Neural cell (in vitro differentiated cells): ENCODE measurements at regions not wholly inside any gene's neighbourhood (a gene's known extent, or its start where the extent isn't known, plus 50 kb on each side); places are given as distances from the start of the nearest gene placed in this dataset.

Experiments
- H2AFZ ChIP-seq: fragments of 200-600, 300-800 bp; sonication (generic), shearing (Covaris generic); 2 replicates; pipeline ENCODE4 v1.6.0; 2014; ENCODE audit warnings: low read depth, mild to moderate bottlenecking, antibody characterized with exemption, low read length, moderate library complexity
- H3F3A ChIP-seq: fragments of 200-600 bp; shearing (Covaris generic); 2 replicates; pipeline ENCODE4 v1.6.1; 2016; ENCODE audit warnings: mild to moderate bottlenecking, moderate library complexity, mixed read lengths, antibody characterized with exemption, low read length; ENCODE audit not compliant: insufficient read depth, poor library complexity, severe bottlenecking
- H3K27ac ChIP-seq: fragments of 200-600, 300-800 bp; sonication (generic), shearing (Covaris generic); 2 replicates; pipeline ENCODE4 v1.5.1; 2014; ENCODE audit warnings: mild to moderate bottlenecking, low read length, moderate library complexity
- H3K27me3 ChIP-seq: fragments of 300-800, 200-600 bp; sonication (generic), shearing (Covaris generic); 2 replicates; pipeline ENCODE4 v1.6.0; 2014; ENCODE audit warnings: mild to moderate bottlenecking, low read depth, low read length, moderate library complexity; ENCODE audit not compliant: insufficient read depth
- H3K36me3 ChIP-seq: fragments of 300-800, 200-600 bp; sonication (generic), shearing (Covaris generic); 2 replicates; pipeline ENCODE4 v1.5.1; 2014; ENCODE audit warnings: mild to moderate bottlenecking, antibody characterized with exemption, low read length, moderate library complexity; ENCODE audit not compliant: insufficient read depth
- H3K4me2 ChIP-seq: fragments of 300-800, 200-600 bp; sonication (generic), shearing (Covaris generic); 2 replicates; pipeline ENCODE4 v1.6.0; 2014; ENCODE audit warnings: mild to moderate bottlenecking, low read length
- H3K4me3 ChIP-seq: fragments of 300-800, 200-600 bp; sonication (generic), shearing (Covaris generic); 2 replicates; pipeline ENCODE4 v1.5.1; 2014; ENCODE audit warnings: mild to moderate bottlenecking, low read length, moderate library complexity
- H3K79me2 ChIP-seq: fragments of 200-600 bp; shearing (Covaris generic); replicated peaks from 2 replicates; pipeline ENCODE4 v1.6.0; 2014; ENCODE audit warnings: mild to moderate bottlenecking, low read length, moderate library complexity; ENCODE audit not compliant: insufficient read depth
- H3K9ac ChIP-seq: fragments of 300-800, 200-600 bp; sonication (generic), shearing (Covaris generic); 2 replicates; pipeline ENCODE4 v1.6.1; 2016; ENCODE audit warnings: mild to moderate bottlenecking, low read length, mixed read lengths
- H3K9me2 ChIP-seq: fragments of 200-600 bp; shearing (Covaris generic); 2 replicates; pipeline ENCODE4 v1.6.1; 2016; ENCODE audit warnings: mild to moderate bottlenecking, low read length, mixed read lengths; ENCODE audit not compliant: insufficient read depth
- H3K9me3 ChIP-seq: fragments of 200-600, 300-800 bp; sonication (generic), shearing (Covaris generic); 2 replicates; pipeline ENCODE4 v1.6.1; 2016; ENCODE audit warnings: mild to moderate bottlenecking, mixed run types, low read length, moderate library complexity, mixed read lengths
- H4K20me1 ChIP-seq: fragments of 200-600 bp; shearing (Covaris generic); 2 replicates; pipeline ENCODE4 v1.6.1; 2016; ENCODE audit warnings: mild to moderate bottlenecking, mixed run types; ENCODE audit not compliant: insufficient read depth
- CTCF ChIP-seq: fragments of 450-650 bp; IDR thresholded peaks from 2 replicates; pipeline ENCODE4 v1.5.1; 2014; ENCODE audit warnings: antibody characterized with exemption, mild to moderate bottlenecking, moderate library complexity; ENCODE audit not compliant: poor library complexity, severe bottlenecking
- EP300 ChIP-seq: fragments of 450-650 bp; conservative IDR thresholded peaks from 2 replicates; pipeline ENCODE4 v1.6.1; 2014; ENCODE audit warnings: antibody characterized with exemption, mild to moderate bottlenecking, moderate library complexity; ENCODE audit not compliant: poor library complexity, severe bottlenecking
- EZH2 ChIP-seq: fragments of 200-600, 300-800 bp; shearing (Covaris generic), sonication (generic); IDR thresholded peaks from 2 replicates; pipeline ENCODE4 v1.6.1; 2014; ENCODE audit warnings: antibody characterized with exemption, low read length, borderline replicate concordance, mild to moderate bottlenecking; ENCODE audit not compliant: insufficient read depth, poor library complexity, severe bottlenecking
- MXI1 ChIP-seq: fragments of 450-650 bp; conservative IDR thresholded peaks from 2 replicates; pipeline ENCODE4 v1.6.1; 2014; ENCODE audit warnings: antibody characterized with exemption, mild to moderate bottlenecking; ENCODE audit not compliant: poor library complexity, severe bottlenecking
- POLR2AphosphoS5 ChIP-seq: IDR thresholded peaks from 2 replicates; pipeline ENCODE4 v1.6.1; 2012
- RAD21 ChIP-seq: fragments of 450-650 bp; conservative IDR thresholded peaks from 2 replicates; pipeline ENCODE4 v1.6.1; 2014; ENCODE audit warnings: antibody characterized with exemption, mild to moderate bottlenecking, moderate library complexity
- REST ChIP-seq: IDR thresholded peaks from 2 replicates; pipeline ENCODE4 v1.6.1; 2012; ENCODE audit warnings: borderline replicate concordance
- SMC3 ChIP-seq: fragments of 450-650 bp; conservative IDR thresholded peaks from 2 replicates; pipeline ENCODE4 v1.6.1; 2014; ENCODE audit warnings: antibody characterized with exemption, mild to moderate bottlenecking, moderate library complexity; ENCODE audit not compliant: poor library complexity
- TAF1 ChIP-seq: IDR thresholded peaks from 2 replicates; pipeline ENCODE4 v1.6.1; 2012; ENCODE audit warnings: low read depth

DNA sequence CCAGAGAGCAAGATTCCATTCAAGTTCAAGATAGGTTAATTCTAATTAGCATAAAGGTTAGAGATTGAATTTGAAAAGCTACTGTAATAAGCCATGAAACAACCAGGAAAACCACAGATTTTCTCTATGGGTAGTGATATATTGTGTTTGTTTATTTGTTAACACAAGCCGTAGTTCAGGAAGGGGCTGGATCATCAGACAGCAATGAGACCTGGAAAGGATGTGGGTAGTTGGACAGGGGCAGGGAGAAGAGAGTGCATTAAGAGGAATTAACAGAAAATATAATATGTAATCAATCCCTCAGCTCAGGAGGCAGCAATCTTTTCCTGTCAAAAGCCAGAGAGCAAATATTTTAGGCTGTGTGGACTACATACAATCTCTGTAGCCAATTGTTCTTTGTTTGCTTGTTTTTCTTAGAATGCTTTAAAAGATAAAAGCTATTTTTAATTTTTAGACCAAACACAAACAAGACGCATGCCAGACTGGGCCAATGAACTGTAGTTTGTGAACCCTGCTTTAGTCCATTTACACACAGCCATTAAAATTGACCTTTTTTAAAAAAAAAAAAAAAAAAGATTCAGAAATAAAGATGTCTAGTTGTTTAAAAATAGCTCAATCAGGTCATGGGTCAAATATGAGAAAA lies 398.7 kb upstream of the MARCKS start:
- Histone ChIP-seq H3K79me2 (no peaks in the 10 kb centered on the region), H3F3A (no peaks in the 10 kb centered on the region), H4K20me1 (no peaks in the 10 kb centered on the region), H2AFZ (no peak overlapping the region), H3K36me3 (no peaks in the 10 kb centered on the region), H3K4me3 (no peak overlapping the region), H3K9me3 (no peaks in the 10 kb centered on the region), H3K4me2 (no peak overlapping the region), H3K27me3 (no peaks in the 10 kb centered on the region), H3K9me2 (no peaks in the 10 kb centered on the region), H3K9ac (no peak overlapping the region), H3K27ac (no peak overlapping the region)
- TF ChIP-seq SMC3: no peak

DNA sequence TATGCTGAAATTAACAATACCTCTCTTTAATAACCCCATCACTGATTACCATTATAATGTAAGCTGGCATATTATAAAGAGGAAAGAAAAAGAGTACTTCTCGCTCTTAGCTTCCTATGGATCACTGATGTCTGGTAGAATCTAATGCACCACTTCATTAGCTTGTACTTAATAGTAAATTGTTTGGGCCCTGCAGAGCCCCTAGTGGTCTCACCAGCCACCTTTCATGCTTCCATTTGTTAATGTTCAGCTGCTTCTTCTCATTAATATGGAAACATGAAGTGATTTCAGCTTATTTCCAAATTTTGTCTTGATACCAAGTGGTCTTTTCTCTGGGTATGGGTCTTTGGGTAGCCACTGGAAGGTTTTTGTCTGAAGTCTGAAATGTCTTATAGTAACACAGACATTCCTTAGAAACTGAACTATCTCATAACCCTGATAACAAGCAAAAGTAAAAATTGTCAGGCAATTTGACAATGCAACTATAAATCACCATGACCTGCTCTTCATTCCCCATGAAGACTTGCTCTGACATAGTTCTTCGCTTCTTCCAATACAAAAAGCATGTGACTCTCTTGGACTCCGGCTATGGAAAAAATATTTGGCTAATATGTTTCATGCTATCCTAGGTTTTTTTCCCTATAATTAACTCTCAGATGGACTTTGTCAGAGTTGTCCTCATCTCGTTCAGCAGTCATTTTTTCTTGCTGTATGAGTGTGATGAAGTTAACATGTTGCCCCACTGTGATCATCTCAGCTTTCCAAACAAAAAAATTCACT lies 395.8 kb upstream of the MARCKS start:
- H2AFZ ChIP-seq: no peak overlapping the region
- H3F3A ChIP-seq: no peaks in the 10 kb centered on the region
- H3K9ac ChIP-seq: no peak overlapping the region
- no peaks in the 10 kb centered on the region for H3K9me2 ChIP-seq
- no peak overlapping the region for H3K4me2 ChIP-seq
- H3K27ac ChIP-seq: no peak overlapping the region
- H3K36me3 ChIP-seq: no peaks in the 10 kb centered on the region
- no peaks in the 10 kb centered on the region for H3K79me2 ChIP-seq
- no peak overlapping the region for H3K4me3 ChIP-seq
- no peak for TF ChIP-seq EP300
- TF ChIP-seq MXI1: no peak
- TF ChIP-seq EZH2: no peak
- TF ChIP-seq SMC3: no peak
- no peak for TF ChIP-seq TAF1
- TF ChIP-seq RAD21: no peak
- TF ChIP-seq CTCF: no peak
- no peak for TF ChIP-seq REST
- no peak for TF ChIP-seq POLR2AphosphoS5
- H3K9me3 ChIP-seq: no peaks in the 10 kb centered on the region
- no peaks in the 10 kb centered on the region for H4K20me1 ChIP-seq
- H3K27me3 ChIP-seq: no peaks in the 10 kb centered on the region
